Urinary bladder (tissue), 3 donors: ENCODE measurements at regions not wholly inside any gene's neighbourhood (a gene's known extent, or its start where the extent isn't known, plus 50 kb on each side); places are given as distances from the start of the nearest gene placed in this dataset.
"Not testable (repeated sequence)": the region's sequence is repeated elsewhere in the genome, so short reads cannot be mapped to it uniquely, and the experiment has no call there.

ENCODE experiments used
- DNase-seq: peaks from one replicate; pipeline ENCODE4 v3.0.0-alpha.2; 2015; ENCODE audit errors: extremely low spot score
- H3K27ac ChIP-seq: one replicate; pipeline ENCODE4 v1.5.1; 2013; ENCODE audit warnings: low read depth, mild to moderate bottlenecking, moderate library complexity
- H3K36me3 ChIP-seq: one replicate; pipeline ENCODE4 v1.6.1; 2013; ENCODE audit warnings: mild to moderate bottlenecking, moderate library complexity; ENCODE audit not compliant: insufficient read depth
- H3K4me1 ChIP-seq: one replicate; pipeline ENCODE4 v1.6.1; 2013; ENCODE audit warnings: mild to moderate bottlenecking, moderate library complexity; ENCODE audit not compliant: insufficient read depth
- H3K4me3 ChIP-seq: one replicate; pipeline ENCODE4 v1.5.1; 2013; ENCODE audit warnings: low read depth, low read length
- WGBS: extraction: QIAGEN DNeasy Blood & Tissue Kit; methylation state at CpG from one replicate; pipeline ENCODE4 v1.1.7; 2013; 5-methylcytosine and 5-hydroxymethylcytosine counted together
- donor health status: healthy with polysubstance abuse.
- donor health status: healthy.

DNA sequence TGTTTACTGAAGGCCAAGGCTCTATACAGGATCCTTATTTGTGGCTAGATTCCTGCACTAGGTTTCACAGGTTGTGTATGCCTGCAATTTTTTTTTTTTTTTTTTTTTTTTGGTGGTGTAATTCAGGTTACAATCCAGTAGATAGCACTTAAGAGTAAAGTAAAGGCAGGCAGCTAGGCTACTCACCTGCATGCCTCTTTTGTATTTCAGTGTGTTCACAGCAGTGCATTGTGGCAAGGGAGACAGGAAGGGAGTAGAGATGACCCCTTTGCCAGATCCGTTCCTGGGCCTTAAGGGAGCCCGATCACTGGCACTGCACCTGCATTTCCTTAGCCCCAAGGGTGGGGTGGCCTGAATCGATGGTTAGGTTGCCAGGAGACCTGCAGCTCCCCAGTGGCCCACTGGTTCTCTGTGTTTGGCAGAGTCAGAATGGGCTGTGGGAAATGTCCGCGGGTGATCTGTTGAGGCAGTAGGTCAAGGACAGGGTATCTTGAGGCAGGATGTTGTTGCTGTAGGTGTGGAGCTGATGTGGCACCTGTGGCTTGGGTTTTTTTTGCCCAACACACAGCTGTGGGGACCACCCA is 374.9 kb upstream of the AADAT start:
- Histone ChIP-seq H3K36me3 (no peaks in the 10 kb centered on the region), H3K4me3 (no peak overlapping the region), H3K4me1 (no peaks in the 10 kb centered on the region), H3K27ac (no peak overlapping the region)
- DNase-seq = no peak
- WGBS = 92% methylated on average over 5 of the region's 5 CpGs

DNA sequence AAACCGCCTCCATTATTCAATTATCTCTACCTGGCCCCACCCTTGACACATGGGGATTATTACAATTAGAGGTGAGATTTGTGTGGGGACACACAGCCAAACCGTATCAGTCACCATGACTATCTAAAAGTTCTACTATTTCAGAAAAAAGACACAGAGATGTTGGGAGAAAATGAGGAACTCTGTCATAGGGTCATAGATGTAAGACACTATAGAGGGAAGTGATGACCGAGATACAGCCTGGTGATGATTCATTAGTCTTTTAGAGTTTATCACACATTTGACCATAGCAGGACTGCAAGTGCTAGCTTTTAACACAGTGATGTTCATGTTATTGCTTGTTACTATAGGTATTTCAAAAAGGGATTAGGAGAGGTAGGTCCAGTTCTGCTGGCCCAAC is 357.0 kb upstream of the AADAT start:
- DNase-seq = no peak
- H3K27ac ChIP-seq = no peak overlapping the region
- no peaks in the 10 kb centered on the region for H3K4me1 ChIP-seq
- 88% methylated on average over 3 of the region's 3 CpGs for WGBS
- H3K36me3 ChIP-seq = no peaks in the 10 kb centered on the region
- no peak overlapping the region for H3K4me3 ChIP-seq

DNA sequence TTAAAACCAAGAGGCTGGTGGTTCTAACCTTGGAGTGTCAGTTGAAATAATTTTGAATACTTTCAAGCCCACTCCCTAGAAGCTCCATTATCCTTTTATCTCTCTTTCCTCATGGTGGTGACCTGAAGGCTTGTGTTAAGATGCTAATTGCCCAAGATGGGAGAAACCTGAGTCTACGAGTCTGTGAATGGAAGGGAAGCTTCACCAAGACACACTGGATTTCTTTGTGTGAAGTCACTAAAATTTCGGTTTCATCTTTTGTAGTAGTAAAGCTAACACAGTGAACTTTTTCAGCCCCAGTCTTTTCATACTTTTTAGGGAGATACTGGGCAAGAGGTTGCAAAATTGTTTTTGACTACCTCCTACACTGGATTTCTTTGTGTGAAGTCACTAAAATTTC is 351.4 kb upstream of the AADAT start:
- DNase-seq, H3K4me1 ChIP-seq, H3K27ac ChIP-seq, H3K36me3 ChIP-seq, H3K4me3 ChIP-seq: not testable (repeated sequence)
- WGBS = 70% methylated on average over 2 of the region's 2 CpGs

DNA sequence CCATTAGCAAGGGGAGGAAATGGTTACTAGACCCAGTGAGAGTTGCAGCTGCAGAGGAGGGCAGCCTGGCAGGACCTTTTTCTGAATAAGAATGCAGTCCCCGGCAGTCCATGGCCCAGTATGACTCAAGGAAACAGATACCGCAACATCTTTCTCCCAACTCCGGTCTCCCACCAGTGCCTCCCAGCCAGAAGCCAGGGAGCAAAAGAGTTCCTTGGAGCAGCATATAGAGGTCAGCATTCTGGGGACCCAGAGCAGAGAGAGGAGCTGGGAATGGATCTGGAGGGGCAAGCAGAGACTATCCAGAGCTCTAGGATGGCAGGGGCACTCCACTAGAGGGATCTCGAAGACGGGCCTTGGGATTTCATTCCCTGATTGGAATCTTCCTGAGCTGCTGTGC is 339.2 kb upstream of the AADAT start:
- WGBS = 75% methylated on average over 5 of the region's 5 CpGs
- Histone ChIP-seq H3K4me3 (no peak overlapping the region), H3K36me3 (no peaks in the 10 kb centered on the region), H3K4me1 (no peaks in the 10 kb centered on the region), H3K27ac (no peak overlapping the region)
- no peak for DNase-seq

DNA sequence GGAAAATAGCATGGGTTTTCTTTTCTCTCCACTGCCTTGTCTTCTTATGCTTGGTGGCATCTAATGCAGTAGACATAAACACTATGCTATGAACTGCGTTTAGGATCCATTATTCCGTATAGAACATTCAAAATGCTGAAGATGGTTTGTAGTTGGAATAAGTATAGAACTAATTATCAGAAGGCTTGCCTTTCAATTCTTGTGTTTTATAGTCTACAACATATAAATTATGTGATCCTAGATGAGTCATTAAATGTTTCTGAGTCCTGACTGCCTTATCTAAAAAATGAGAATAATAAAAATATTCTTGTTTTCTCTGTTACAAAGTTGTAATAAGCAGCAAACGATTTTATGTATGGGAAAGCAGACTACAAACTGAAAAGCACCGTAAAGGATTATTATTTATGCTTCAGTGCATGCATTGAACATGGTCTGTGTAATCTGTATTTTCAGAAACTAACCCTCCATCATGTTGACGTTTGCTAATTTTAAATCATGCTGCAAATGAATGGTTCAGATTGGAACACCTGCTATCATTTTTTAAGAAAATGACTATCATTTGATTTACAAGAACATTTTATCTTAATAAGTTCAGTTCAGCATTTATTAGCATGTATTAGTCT is 335.9 kb upstream of the AADAT start:
- no peak overlapping the region for H3K27ac ChIP-seq
- no peaks in the 10 kb centered on the region for H3K4me1 ChIP-seq
- 71% methylated on average over 5 of the region's 5 CpGs for WGBS
- H3K4me3 ChIP-seq = no peak overlapping the region
- no peak for DNase-seq
- no peaks in the 10 kb centered on the region for H3K36me3 ChIP-seq

DNA sequence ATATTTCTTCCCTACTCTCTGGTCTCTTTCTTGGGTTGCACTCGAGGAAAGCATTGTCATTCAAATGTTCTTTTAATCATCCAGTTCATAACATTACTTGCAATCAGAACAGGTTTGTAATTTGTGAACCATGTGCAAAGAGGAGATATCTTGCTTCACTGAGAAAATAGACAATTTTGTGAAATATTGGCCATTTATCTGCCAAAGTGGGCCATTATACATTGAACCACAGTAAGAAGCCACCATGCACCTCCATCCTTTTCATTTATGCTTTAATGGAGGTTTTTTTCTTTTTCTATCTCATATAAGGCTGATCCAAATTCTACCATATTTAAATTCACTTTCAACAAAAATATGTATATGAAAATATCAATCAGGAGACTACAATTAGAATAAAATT is 335.3 kb upstream of the AADAT start:
- Histone ChIP-seq H3K36me3 (no peaks in the 10 kb centered on the region), H3K4me3 (no peak overlapping the region), H3K27ac (no peak overlapping the region), H3K4me1 (no peaks in the 10 kb centered on the region)
- 75% methylated on average over 1 of the region's 1 CpG for WGBS
- DNase-seq = no peak

DNA sequence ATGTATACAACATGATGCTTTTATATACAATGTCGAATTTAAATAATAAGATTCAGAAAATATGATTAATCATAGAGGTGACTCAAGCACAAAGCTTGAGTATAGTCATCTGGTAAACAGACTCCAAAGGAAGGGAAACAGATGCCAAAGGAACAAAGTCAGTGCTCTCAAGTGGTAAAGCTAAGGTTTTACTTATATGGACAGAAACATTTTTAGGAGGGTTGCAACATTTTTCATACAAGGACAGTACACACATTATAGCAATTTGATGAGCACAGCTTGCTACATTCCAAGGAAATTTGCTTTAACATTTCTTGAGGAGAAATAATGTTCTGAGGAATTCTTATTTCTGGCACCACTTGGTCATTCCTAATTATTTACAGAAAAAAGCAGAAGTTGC is 333.4 kb upstream of the AADAT start:
- WGBS = 38% methylated on average over 1 of the region's 1 CpG
- DNase-seq = no peak
- Histone ChIP-seq H3K4me1 (no peaks in the 10 kb centered on the region), H3K4me3 (no peak overlapping the region), H3K36me3 (no peaks in the 10 kb centered on the region), H3K27ac (no peak overlapping the region)

DNA sequence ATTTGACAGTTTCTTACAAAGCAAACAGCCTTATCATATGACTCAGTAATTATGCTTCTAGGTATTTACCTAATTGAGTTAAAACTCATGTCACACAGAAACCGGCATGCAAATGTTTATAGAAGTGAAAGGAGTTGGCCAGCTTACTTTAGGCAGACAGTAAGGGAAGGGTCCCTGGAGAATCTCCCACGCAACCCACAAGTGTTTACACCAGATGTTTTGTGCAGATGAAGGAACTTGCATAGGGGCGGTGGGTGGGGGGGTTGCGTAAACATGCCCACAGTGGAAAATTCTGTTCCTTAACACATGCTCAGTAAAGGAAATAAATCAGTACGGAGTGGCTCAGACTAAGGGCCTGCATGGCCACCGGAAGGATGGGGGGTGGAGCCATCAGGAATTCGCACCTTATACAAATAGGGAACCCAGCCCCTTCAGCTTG is 330.5 kb upstream of the AADAT start:
- no peak overlapping the region for H3K4me3 ChIP-seq
- no peaks in the 10 kb centered on the region for H3K4me1 ChIP-seq
- H3K36me3 ChIP-seq = no peaks in the 10 kb centered on the region
- H3K27ac ChIP-seq = no peak overlapping the region
- WGBS = 60% methylated on average over 7 of the region's 7 CpGs
- DNase-seq = no peak

DNA sequence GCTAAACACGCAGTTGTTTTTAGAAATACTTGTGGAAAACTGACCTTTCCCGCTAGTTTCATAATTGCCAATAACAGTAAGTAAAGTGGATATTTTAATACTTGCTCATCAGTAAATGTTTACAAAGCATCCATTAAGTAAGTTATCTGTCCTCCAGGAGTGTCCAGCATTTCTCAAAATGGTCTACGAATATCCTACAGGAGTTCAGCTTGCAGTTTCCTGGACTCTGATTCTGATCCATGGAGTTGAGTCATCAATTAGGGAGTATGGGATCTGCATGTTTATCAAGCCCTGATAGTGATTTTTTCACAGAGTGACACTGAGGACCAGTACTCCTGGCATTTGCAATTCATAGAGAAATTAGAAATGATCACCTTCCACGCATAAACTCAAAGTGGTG is 325.2 kb upstream of the AADAT start:
- Histone ChIP-seq H3K4me1 (no peaks in the 10 kb centered on the region), H3K4me3 (no peak overlapping the region), H3K27ac (no peak overlapping the region), H3K36me3 (no peaks in the 10 kb centered on the region)
- DNase-seq = no peak
- 86% methylated on average over 4 of the region's 4 CpGs for WGBS

DNA sequence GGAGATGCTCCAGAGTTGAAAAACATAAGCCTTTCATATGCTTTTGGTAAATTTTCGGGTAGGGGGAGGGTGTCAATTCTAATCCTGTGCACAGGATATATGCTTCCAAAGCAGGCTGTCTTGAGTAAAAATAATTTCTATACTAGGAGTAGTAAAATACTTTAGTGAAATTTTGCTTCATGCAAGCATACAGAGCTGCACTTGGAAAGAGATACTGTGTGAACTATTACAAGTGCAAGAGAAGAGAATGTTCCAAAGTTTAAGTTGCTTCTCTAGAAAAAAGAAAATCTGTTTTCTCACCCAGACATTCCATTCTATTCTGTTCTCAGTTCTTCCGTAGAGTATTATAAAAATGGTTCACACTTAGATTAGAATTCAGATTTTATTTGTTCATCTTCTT is 324.6 kb upstream of the AADAT start:
- no peaks in the 10 kb centered on the region for H3K36me3 ChIP-seq
- WGBS = 52% methylated on average over 2 of the region's 2 CpGs
- no peak overlapping the region for H3K27ac ChIP-seq
- no peaks in the 10 kb centered on the region for H3K4me1 ChIP-seq
- no peak overlapping the region for H3K4me3 ChIP-seq
- no peak for DNase-seq

DNA sequence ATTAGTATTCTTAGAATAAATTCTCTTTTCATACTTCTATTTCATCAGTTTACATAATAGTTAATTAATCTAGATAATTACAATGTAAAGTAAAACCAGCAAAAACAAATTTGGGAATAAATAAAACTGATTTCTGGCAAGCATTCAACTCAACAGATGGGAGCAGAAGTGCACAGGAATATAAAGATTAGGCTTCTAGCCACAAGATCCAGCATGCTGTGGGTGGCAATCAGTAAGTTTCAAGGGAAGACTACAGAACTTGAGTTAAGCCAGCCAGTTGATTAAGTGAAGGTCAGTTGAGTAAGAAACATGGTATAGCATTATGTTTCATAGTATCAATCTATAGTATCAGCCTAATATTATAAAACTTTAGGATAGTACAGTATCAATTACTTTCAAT is 324.2 kb upstream of the AADAT start:
- Histone ChIP-seq H3K4me1 (no peaks in the 10 kb centered on the region), H3K4me3 (no peak overlapping the region), H3K36me3 (no peaks in the 10 kb centered on the region), H3K27ac (no peak overlapping the region)
- no peak for DNase-seq

DNA sequence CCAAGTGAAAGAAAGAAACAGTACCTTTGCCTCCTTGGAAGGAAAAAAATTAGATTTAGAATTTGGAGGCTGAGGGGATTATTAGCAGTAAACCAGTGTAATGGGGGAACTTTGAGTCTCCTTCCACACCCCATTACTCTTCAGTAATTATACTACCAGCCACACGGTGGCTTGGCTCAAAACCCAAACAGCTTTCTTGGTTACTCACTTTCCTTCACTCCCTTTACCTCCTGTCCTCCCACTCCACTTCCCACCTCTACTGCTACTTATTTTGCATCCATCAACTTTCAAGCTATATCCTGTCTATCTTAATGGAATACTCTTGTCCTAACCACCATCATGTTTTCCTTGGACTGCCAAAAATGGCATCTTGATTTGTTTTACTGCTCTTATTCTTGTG is 310.6 kb upstream of the AADAT start:
- 13% methylated on average over 1 of the region's 1 CpG for WGBS
- DNase-seq = no peak
- H3K4me1 ChIP-seq = no peaks in the 10 kb centered on the region
- H3K4me3 ChIP-seq = no peak overlapping the region
- H3K36me3 ChIP-seq = no peaks in the 10 kb centered on the region
- H3K27ac ChIP-seq = no peak overlapping the region

DNA sequence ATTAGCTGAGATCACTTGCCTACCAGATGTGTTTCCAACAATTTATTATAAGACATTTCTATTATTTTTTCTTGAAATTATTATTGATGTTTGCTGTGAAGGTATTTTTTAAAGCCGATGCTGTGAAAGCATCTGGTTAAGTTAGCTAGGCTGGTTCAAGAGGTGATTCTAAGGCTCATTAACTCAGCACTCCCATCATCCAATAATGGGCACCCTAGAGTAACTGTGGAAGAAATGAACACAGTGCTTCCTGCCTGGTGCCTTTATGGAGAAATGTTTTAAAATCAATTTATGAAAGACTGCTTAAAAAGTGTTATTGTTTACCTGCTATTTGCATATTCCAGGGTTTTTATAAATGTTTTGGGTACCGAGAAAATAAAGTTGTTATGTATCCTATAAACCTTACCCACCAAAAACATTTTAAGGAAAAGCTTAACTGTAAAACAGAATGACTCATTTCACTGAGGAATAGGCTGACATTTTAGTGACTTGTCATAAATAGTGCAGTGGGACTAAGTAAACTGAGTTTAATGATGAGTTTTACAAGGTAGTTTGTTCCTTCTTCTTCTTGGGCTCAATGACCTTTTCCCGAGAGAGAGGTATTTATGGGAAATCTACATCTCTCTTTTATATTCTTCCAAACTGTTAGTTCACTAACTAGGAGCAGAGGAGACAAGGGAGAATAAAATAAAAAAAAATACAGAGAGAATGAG is 310.0 kb upstream of the AADAT start:
- H3K27ac ChIP-seq = no peak overlapping the region
- H3K4me3 ChIP-seq = no peak overlapping the region
- no peak for DNase-seq
- no peaks in the 10 kb centered on the region for H3K36me3 ChIP-seq
- 26% methylated on average over 3 of the region's 3 CpGs for WGBS
- no peaks in the 10 kb centered on the region for H3K4me1 ChIP-seq

DNA sequence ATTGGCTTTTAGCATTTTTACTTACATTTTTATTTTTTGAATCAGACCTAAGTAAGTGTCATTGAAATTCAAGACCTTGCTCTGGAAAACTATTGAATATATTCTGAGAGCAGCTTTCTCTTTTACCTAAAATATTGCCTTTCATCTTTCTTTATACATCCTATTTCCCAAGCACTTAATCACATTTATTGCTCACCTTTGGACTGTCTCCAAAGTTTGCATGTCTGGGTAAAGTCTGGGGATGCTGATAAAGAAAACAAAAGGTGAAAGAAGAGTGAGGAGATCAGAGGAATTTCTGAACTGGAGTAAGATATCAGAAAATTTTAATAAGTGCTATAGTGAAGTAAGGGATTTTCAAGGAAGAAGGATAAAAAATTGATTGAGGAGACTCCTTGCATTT is 308.5 kb upstream of the AADAT start:
- Histone ChIP-seq H3K4me3 (no peak overlapping the region), H3K4me1 (no peaks in the 10 kb centered on the region), H3K27ac (no peak overlapping the region), H3K36me3 (no peaks in the 10 kb centered on the region)
- DNase-seq = no peak
